ENCODE measurements at regions not wholly inside any gene's neighbourhood (a gene's known extent, or its start where the extent isn't known, plus 50 kb on each side); places are given as distances from the start of the nearest gene placed in this dataset.
"Not testable (repeated sequence)": the region's sequence is repeated elsewhere in the genome, so short reads cannot be mapped to it uniquely, and the experiment has no call there.

DNA sequence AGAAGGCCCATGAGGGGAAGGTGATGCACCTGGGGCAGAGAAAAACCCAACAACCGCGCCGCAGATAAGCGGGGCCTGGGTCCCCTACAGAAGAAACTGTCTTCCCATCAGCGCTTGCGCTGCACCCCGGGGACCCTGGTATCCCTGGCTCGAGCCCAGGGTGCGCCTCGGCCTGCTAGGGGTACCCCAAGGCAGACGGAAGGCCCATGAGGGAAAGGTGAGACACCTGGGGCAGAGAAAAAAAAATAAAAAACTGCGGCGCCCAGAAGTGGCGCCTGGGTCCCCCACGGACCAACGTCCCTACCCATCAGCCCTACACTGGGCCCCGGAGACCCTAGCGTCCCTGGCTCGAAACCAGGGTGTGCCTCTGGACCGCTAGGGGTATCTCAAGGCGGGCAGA is 190.8 kb downstream of the POTEM start:
- not testable (repeated sequence) for H3K27ac ChIP-seq (ENCODE audit: low read depth, low read length)
- WGBS (ENCODE audit: insufficient coverage), result no CpG with 5 or more reads among the region's 21 CpGs

GRCh38 chr14:19158588-19158987 is 191.4 kb downstream of the POTEM start:
- not testable (repeated sequence) for H3K4me3 ChIP-seq (ENCODE audit: low read depth, low read length); H3K27ac ChIP-seq (ENCODE audit: low read depth, low read length); H3K36me3 ChIP-seq (ENCODE audit: control insufficient read depth, insufficient read depth, low read length); H3K4me1 ChIP-seq (ENCODE audit: control insufficient read depth, insufficient read depth, low read length); H3K9me3 ChIP-seq (ENCODE audit: control insufficient read depth, insufficient read depth, low read length); H3K27me3 ChIP-seq (ENCODE audit: control insufficient read depth, insufficient read depth, low read length); DNase-seq (ENCODE audit: low read depth in 4 of 6, low spot score in 6 of 6)
- WGBS (ENCODE audit: insufficient coverage), result 80% methylated on average over 1 of the region's 18 CpGs

More for the DNA sequence above, 190.8 kb downstream of the POTEM start:
- H3K4me1 ChIP-seq (ENCODE audit: control insufficient read depth, insufficient read depth, low read length); H3K9me3 ChIP-seq (ENCODE audit: control insufficient read depth, insufficient read depth, low read length); DNase-seq (ENCODE audit: low read depth in 4 of 6, low spot score in 6 of 6); H3K4me3 ChIP-seq (ENCODE audit: low read depth, low read length); H3K27me3 ChIP-seq (ENCODE audit: control insufficient read depth, insufficient read depth, low read length); H3K36me3 ChIP-seq (ENCODE audit: control insufficient read depth, insufficient read depth, low read length): not testable (repeated sequence)

GRCh38 chr14:19159003-19159625 is 191.9 kb downstream of the POTEM start:
- not testable (repeated sequence) for H3K4me1 ChIP-seq (ENCODE audit: control insufficient read depth, insufficient read depth, low read length); H3K27me3 ChIP-seq (ENCODE audit: control insufficient read depth, insufficient read depth, low read length)
- 100% methylated on average over 3 of the region's 23 CpGs for WGBS (ENCODE audit: insufficient coverage)

DNA sequence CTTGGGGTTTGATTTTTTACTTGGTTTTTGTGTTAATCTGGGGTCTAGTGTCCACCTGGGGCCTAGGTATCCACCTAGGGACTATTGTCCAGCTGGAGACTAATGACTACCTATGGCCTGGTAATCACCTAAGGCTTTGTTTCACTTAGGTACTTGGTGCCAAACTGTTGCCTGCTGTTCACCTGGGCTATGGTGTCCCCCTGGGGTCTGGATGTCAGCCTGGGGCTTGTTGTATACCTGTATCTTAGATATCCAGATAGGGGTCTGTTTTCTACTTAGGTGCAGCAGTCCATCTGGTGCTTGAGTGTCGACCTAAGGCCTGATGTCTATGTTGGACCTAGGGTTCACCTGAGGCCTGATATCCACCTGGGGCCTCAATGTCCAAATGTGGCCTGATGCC is 193.1 kb downstream of the POTEM start:
- DNase-seq (ENCODE audit: low read depth in 4 of 6, low spot score in 6 of 6); H3K27ac ChIP-seq (ENCODE audit: low read depth, low read length): not testable (repeated sequence)

More at GRCh38 chr14:19159003-19159625, 191.9 kb downstream of the POTEM start:
- not testable (repeated sequence) for DNase-seq (ENCODE audit: low read depth in 4 of 6, low spot score in 6 of 6); H3K27ac ChIP-seq (ENCODE audit: low read depth, low read length); H3K9me3 ChIP-seq (ENCODE audit: control insufficient read depth, insufficient read depth, low read length); H3K4me3 ChIP-seq (ENCODE audit: low read depth, low read length); H3K36me3 ChIP-seq (ENCODE audit: control insufficient read depth, insufficient read depth, low read length)

GRCh38 chr14:19161251-19162033 is 194.2 kb downstream of the POTEM start:
- not testable (repeated sequence) for H3K4me3 ChIP-seq (ENCODE audit: low read depth, low read length); H3K27me3 ChIP-seq (ENCODE audit: control insufficient read depth, insufficient read depth, low read length); H3K9me3 ChIP-seq (ENCODE audit: control insufficient read depth, insufficient read depth, low read length); H3K36me3 ChIP-seq (ENCODE audit: control insufficient read depth, insufficient read depth, low read length); DNase-seq (ENCODE audit: low read depth in 4 of 6, low spot score in 6 of 6); H3K4me1 ChIP-seq (ENCODE audit: control insufficient read depth, insufficient read depth, low read length); H3K27ac ChIP-seq (ENCODE audit: low read depth, low read length)
- WGBS (ENCODE audit: insufficient coverage), result 75% methylated on average over 4 of the region's 6 CpGs

More for the DNA sequence above, 193.1 kb downstream of the POTEM start:
- H3K4me3 ChIP-seq (ENCODE audit: low read depth, low read length); H3K27me3 ChIP-seq (ENCODE audit: control insufficient read depth, insufficient read depth, low read length); H3K4me1 ChIP-seq (ENCODE audit: control insufficient read depth, insufficient read depth, low read length); H3K9me3 ChIP-seq (ENCODE audit: control insufficient read depth, insufficient read depth, low read length); H3K36me3 ChIP-seq (ENCODE audit: control insufficient read depth, insufficient read depth, low read length): not testable (repeated sequence)
- no CpG with 5 or more reads among the region's 1 CpG for WGBS (ENCODE audit: insufficient coverage)

DNA sequence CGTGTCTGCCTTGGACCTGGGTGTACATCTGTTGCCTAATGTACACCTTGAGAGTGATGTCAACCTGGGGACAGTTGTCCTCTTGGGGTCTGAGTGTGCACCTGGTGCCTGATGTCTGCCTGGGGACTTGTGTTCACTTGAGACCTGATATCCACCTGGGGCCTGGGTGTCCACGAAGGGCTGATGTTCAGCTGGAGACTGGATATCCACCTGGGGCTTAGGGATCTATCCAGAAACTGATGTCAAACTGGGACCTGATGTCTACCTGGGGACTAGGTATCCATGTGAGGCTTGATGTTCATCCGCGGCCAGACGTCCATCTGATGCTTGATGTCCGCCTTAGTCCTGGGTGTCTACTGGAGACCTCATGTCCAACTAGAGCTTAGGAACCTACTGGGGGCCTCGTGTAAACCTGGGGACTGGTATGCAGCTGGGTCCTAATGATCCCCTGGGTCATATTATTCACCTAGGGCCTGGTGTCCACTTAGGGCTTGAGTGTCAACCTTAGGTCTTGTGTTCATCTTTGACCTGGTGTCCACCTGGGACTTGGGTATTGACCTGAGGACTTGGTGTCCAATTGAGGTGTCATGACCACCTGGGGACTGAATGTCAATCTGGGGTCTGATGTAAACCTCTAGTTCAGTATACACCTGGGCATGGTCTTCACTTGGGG is 194.9 kb downstream of the POTEM start:
- H3K27me3 ChIP-seq (ENCODE audit: control insufficient read depth, insufficient read depth, low read length); H3K4me1 ChIP-seq (ENCODE audit: control insufficient read depth, insufficient read depth, low read length); H3K27ac ChIP-seq (ENCODE audit: low read depth, low read length); H3K36me3 ChIP-seq (ENCODE audit: control insufficient read depth, insufficient read depth, low read length); H3K9me3 ChIP-seq (ENCODE audit: control insufficient read depth, insufficient read depth, low read length); H3K4me3 ChIP-seq (ENCODE audit: low read depth, low read length); DNase-seq (ENCODE audit: low read depth in 4 of 6, low spot score in 6 of 6): not testable (repeated sequence)
- WGBS (ENCODE audit: insufficient coverage), result 70% methylated on average over 5 of the region's 7 CpGs

DNA sequence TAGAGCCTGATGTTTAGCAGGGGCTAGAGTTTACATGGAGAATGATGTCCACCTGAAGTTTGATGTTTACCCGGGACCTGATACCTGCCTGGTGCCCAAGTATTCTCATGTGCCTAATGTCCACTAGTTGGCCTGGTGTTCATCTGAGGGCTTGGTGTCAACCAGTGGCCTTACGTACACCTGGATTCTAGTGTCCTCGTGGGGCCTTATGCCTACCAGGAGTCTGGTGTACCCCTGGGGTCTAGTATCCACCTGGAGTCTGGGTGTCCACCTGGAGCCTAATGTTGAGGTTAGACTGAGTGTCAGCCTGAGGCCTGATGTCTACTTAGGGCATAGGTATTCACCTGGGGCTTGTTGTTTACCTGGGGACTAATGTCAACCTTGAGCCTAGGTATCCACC is 195.7 kb downstream of the POTEM start:
- not testable (repeated sequence) for H3K27ac ChIP-seq (ENCODE audit: low read depth, low read length); H3K4me3 ChIP-seq (ENCODE audit: low read depth, low read length)
- WGBS (ENCODE audit: insufficient coverage), result no CpG with 5 or more reads among the region's 3 CpGs

DNA sequence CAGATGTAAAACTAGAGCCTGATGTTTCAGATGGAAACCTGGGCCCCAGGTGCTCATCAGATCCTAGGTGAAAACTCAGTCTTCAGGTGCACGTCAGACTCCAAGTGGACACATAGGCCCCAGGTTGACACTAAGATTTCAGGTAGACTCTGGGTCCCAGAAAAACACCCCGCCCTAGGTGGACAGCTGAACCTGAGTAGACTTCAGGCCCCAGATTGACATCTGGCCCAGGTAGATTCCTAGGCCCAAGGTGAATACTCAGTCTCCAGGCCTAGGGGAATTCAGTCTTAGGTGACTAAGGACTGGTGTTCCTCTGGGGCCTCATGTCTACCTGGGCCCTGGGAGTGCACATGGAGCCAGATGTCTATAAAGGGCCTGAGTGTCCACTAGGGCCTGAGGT is 196.7 kb downstream of the POTEM start:
- not testable (repeated sequence) for DNase-seq (ENCODE audit: low read depth in 4 of 6, low spot score in 6 of 6); H3K36me3 ChIP-seq (ENCODE audit: control insufficient read depth, insufficient read depth, low read length); H3K9me3 ChIP-seq (ENCODE audit: control insufficient read depth, insufficient read depth, low read length); H3K4me3 ChIP-seq (ENCODE audit: low read depth, low read length); H3K27me3 ChIP-seq (ENCODE audit: control insufficient read depth, insufficient read depth, low read length); H3K4me1 ChIP-seq (ENCODE audit: control insufficient read depth, insufficient read depth, low read length); H3K27ac ChIP-seq (ENCODE audit: low read depth, low read length)
- WGBS (ENCODE audit: insufficient coverage), result 84% methylated on average over 1 of the region's 2 CpGs

More for the DNA sequence above, 195.7 kb downstream of the POTEM start:
- H3K36me3 ChIP-seq (ENCODE audit: control insufficient read depth, insufficient read depth, low read length); DNase-seq (ENCODE audit: low read depth in 4 of 6, low spot score in 6 of 6); H3K27me3 ChIP-seq (ENCODE audit: control insufficient read depth, insufficient read depth, low read length); H3K4me1 ChIP-seq (ENCODE audit: control insufficient read depth, insufficient read depth, low read length); H3K9me3 ChIP-seq (ENCODE audit: control insufficient read depth, insufficient read depth, low read length): not testable (repeated sequence)

DNA sequence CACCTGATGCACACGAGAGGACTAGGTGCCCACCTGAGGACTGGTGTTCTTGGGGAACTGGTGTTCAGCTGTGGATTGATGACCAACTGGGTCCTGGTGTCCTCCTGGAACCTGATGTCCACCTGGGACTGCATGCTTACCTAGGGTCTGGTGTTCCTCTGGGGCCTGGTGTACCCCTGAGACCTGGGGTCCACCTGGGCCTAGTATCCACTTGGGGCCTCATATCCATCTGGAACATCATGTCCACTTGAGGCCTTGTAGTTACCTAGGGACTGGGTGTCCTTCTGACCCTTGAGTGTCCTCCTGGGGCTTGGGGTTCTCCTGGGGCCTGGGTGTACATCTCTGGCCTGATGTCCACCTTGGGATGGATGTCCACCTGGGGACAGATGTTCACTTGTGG is 197.2 kb downstream of the POTEM start:
- not testable (repeated sequence) for H3K36me3 ChIP-seq (ENCODE audit: control insufficient read depth, insufficient read depth, low read length); H3K27me3 ChIP-seq (ENCODE audit: control insufficient read depth, insufficient read depth, low read length); H3K9me3 ChIP-seq (ENCODE audit: control insufficient read depth, insufficient read depth, low read length); H3K4me3 ChIP-seq (ENCODE audit: low read depth, low read length); H3K4me1 ChIP-seq (ENCODE audit: control insufficient read depth, insufficient read depth, low read length); H3K27ac ChIP-seq (ENCODE audit: low read depth, low read length); DNase-seq (ENCODE audit: low read depth in 4 of 6, low spot score in 6 of 6)
- no CpG with 5 or more reads among the region's 1 CpG for WGBS (ENCODE audit: insufficient coverage)

- WGBS (ENCODE audit: insufficient coverage), result 61% methylated on average over 2 of the region's 3 CpGs
- not testable (repeated sequence) for H3K27ac ChIP-seq (ENCODE audit: low read depth, low read length); H3K4me3 ChIP-seq (ENCODE audit: low read depth, low read length); H3K4me1 ChIP-seq (ENCODE audit: control insufficient read depth, insufficient read depth, low read length); DNase-seq (ENCODE audit: low read depth in 4 of 6, low spot score in 6 of 6); H3K27me3 ChIP-seq (ENCODE audit: control insufficient read depth, insufficient read depth, low read length); H3K36me3 ChIP-seq (ENCODE audit: control insufficient read depth, insufficient read depth, low read length)
- peaks cover 12% of the 10 kb centered on the region for H3K9me3 ChIP-seq (ENCODE audit: control insufficient read depth, insufficient read depth, low read length)
These were observed 198.8 kb downstream of the POTEM start for GRCh38 chr14:19166056-19166455.

All from spinal cord (tissue), 9 donors.